IMR-90 (cell line): ENCODE measurements at regions not wholly inside any gene's neighbourhood (a gene's known extent, or its start where the extent isn't known, plus 50 kb on each side); places are given as distances from the start of the nearest gene placed in this dataset.

Experiments
- ATAC-seq: fragments of 200-7000 bp; cut with Tn5 transposase; 2 replicates; pipeline ENCODE4 v1.9.1; 2020; ENCODE audit warnings: low read depth, mild to moderate bottlenecking, moderate library complexity
- BruUV-seq: library from RNA; stranded (reverse); fragments of 400-500 nt; replicated peaks from 2 replicates; lab custom pipeline; 2021; lab: Mats Ljungman, UMichigan
- CTCF ChIA-PET: fragments of 300-600 bp; formaldehyde crosslinking; extraction: SDS; loops from one replicate; lab custom pipeline; 2021; ENCODE audit warnings: antibody characterized with exemption; lab: Yijun Ruan, JAX
- POLR2A ChIA-PET: fragments of 300-600 bp; sonication (Branson Sonifier 250); formaldehyde crosslinking; loops from one replicate; lab custom pipeline; 2022; ENCODE audit warnings: antibody characterized with exemption; ENCODE audit not compliant: unreplicated experiment; lab: Charles Lee
- DNase-seq: peaks from one replicate; pipeline ENCODE4 v3.0.0; 2013
- H2AFZ ChIP-seq: replicated peaks from 2 replicates; pipeline ENCODE3; 2013; ENCODE audit warnings: low read length, mild to moderate bottlenecking; ENCODE audit not compliant: poor library complexity
- H2AK5ac ChIP-seq: 2 replicates; pipeline ENCODE4 v1.6.1; 2013; ENCODE audit warnings: low read depth, low read length, inconsistent platforms
- H2AK9ac ChIP-seq: replicated peaks from 2 replicates; pipeline ENCODE3; 2013; ENCODE audit warnings: mild to moderate bottlenecking, low read depth, low read length, moderate library complexity; ENCODE audit not compliant: poor library complexity
- H2BK120ac ChIP-seq: 2 replicates; pipeline ENCODE4 v1.6.1; 2013; ENCODE audit warnings: low read depth, low read length, inconsistent platforms
- H2BK15ac ChIP-seq: 3 replicates; pipeline ENCODE4 v1.6.1; 2013; ENCODE audit warnings: low read depth, low read length, inconsistent platforms
- H2BK20ac ChIP-seq: 2 replicates; pipeline ENCODE4 v1.6.1; 2013; ENCODE audit warnings: low read depth, mild to moderate bottlenecking, inconsistent platforms, low read length, moderate library complexity
- H2BK5ac ChIP-seq: 2 replicates; pipeline ENCODE4 v1.6.1; 2013; ENCODE audit warnings: mild to moderate bottlenecking, low read depth, low read length, inconsistent platforms; ENCODE audit not compliant: poor library complexity, severe bottlenecking
- H3K14ac ChIP-seq: replicated peaks from 2 replicates; pipeline ENCODE4 v1.6.1; 2013; ENCODE audit warnings: low read depth, low read length, inconsistent platforms
- H3K18ac ChIP-seq: 2 replicates; pipeline ENCODE4 v1.6.1; 2013; ENCODE audit warnings: low read depth, low read length, control low read depth
- H3K23ac ChIP-seq: 2 replicates; pipeline ENCODE4 v1.6.1; 2013; ENCODE audit warnings: low read depth, low read length, inconsistent platforms
- H3K27ac ChIP-seq: 2 replicates; pipeline ENCODE4 v1.5.1; 2013; ENCODE audit warnings: mild to moderate bottlenecking, control low read depth, low read length; ENCODE audit not compliant: insufficient read depth
- H3K27me3 ChIP-seq: 2 replicates; pipeline ENCODE4 v1.6.1; 2013; ENCODE audit warnings: low read length; ENCODE audit not compliant: control insufficient read depth, insufficient read depth
- H3K36me3 ChIP-seq: 2 replicates; pipeline ENCODE4 v1.6.1; 2013; ENCODE audit warnings: low read length, mixed read lengths; ENCODE audit not compliant: control insufficient read depth, insufficient read depth
- H3K4ac ChIP-seq: 2 replicates; pipeline ENCODE4 v1.6.1; 2013; ENCODE audit warnings: low read depth, low read length, inconsistent platforms
- H3K4me1 ChIP-seq: 2 replicates; pipeline ENCODE4 v1.6.1; 2013; ENCODE audit warnings: low read length, mixed read lengths; ENCODE audit not compliant: control insufficient read depth, insufficient read depth
- H3K4me2 ChIP-seq: 2 replicates; pipeline ENCODE4 v1.6.1; 2013; ENCODE audit warnings: low read depth, mild to moderate bottlenecking, control low read depth, low read length, moderate library complexity
- H3K4me3 ChIP-seq: 2 replicates; pipeline ENCODE4 v1.5.1; 2013; ENCODE audit warnings: low read depth, mild to moderate bottlenecking, control low read depth, low read length, moderate library complexity; ENCODE audit not compliant: insufficient read depth
- H3K56ac ChIP-seq: 2 replicates; pipeline ENCODE4 v1.6.1; 2013; ENCODE audit warnings: low read length, inconsistent platforms; ENCODE audit not compliant: insufficient read depth; ENCODE audit errors: extremely low read depth
- H3K79me1 ChIP-seq, 2 experiments: 2 replicates each; pipeline ENCODE4 v1.6.1; 2013; ENCODE audit warnings: low read length in 2 of 2, inconsistent platforms in 1 of 2, low read depth in 1 of 2
- H3K9ac ChIP-seq: 2 replicates; pipeline ENCODE4 v1.6.1; 2013; ENCODE audit warnings: low read depth, low read length, control low read depth
- H3K9me1 ChIP-seq: 2 replicates; pipeline ENCODE4 v1.6.1; 2013; ENCODE audit warnings: low read length, inconsistent platforms; ENCODE audit not compliant: insufficient read depth
- H3K9me3 ChIP-seq: 2 replicates; pipeline ENCODE4 v1.6.1; 2013; ENCODE audit warnings: low read length; ENCODE audit not compliant: control insufficient read depth, insufficient read depth
- H4K20me1 ChIP-seq: 2 replicates; pipeline ENCODE4 v1.6.1; 2013; ENCODE audit warnings: low read length, inconsistent platforms; ENCODE audit not compliant: insufficient read depth
- H4K5ac ChIP-seq: 2 replicates; pipeline ENCODE4 v1.6.1; 2013; ENCODE audit warnings: mild to moderate bottlenecking, low read depth, low read length, control low read depth
- H4K8ac ChIP-seq, 2 experiments: 2 replicates each; pipeline ENCODE4 v1.6.1; 2013; ENCODE audit warnings: low read depth in 2 of 2, low read length in 2 of 2, control low read depth in 1 of 2, inconsistent platforms in 1 of 2
- H4K91ac ChIP-seq: 2 replicates; pipeline ENCODE4 v1.6.1; 2013; ENCODE audit warnings: low read depth, low read length, inconsistent platforms; ENCODE audit not compliant: insufficient read depth
- CEBPB ChIP-seq: IDR thresholded peaks from 2 replicates; pipeline ENCODE4 v1.6.1; 2012; ENCODE audit warnings: low read depth, low read length, improper control_type of control experiment
- CHD1 ChIP-seq: IDR thresholded peaks from 2 replicates; pipeline ENCODE4 v1.6.1; 2012; ENCODE audit warnings: low read depth, low read length, improper control_type of control experiment
- CTCF ChIP-seq: conservative IDR thresholded peaks from 2 replicates; pipeline ENCODE4 v1.5.1; 2012; ENCODE audit warnings: mild to moderate bottlenecking, low read depth, low read length, improper control_type of control experiment
- ELK1 ChIP-seq: fragments of 150-350 bp; IDR thresholded peaks from 2 replicates; pipeline ENCODE4 v1.6.1; 2016; ENCODE audit warnings: low read depth, mild to moderate bottlenecking, low read length, moderate library complexity, borderline replicate concordance
- MXI1 ChIP-seq: IDR thresholded peaks from 2 replicates; pipeline ENCODE4 v1.6.1; 2012; ENCODE audit warnings: low read depth, mild to moderate bottlenecking, low read length, moderate library complexity, borderline replicate concordance
- NFE2L2 ChIP-seq: fragments of 150-350 bp; IDR thresholded peaks from 2 replicates; pipeline ENCODE4 v1.6.1; 2016; ENCODE audit warnings: low read depth, mild to moderate bottlenecking, low read length
- RCOR1 ChIP-seq: IDR thresholded peaks from 2 replicates; pipeline ENCODE4 v1.6.1; 2012; ENCODE audit warnings: mild to moderate bottlenecking, low read length, improper control_type of control experiment; ENCODE audit not compliant: insufficient replicate concordance
- USF2 ChIP-seq: fragments of 150-350 bp; IDR thresholded peaks from 2 replicates; pipeline ENCODE4 v1.6.1; 2017; ENCODE audit warnings: mild to moderate bottlenecking, antibody characterized with exemption, low read length, low read depth
- WGBS, 2 experiments: methylation state at CpG; one replicate each; pipeline versions ENCODE4 v1.1.5 to v1.1.7; 2013; ENCODE audit warnings: missing lambda C conversion rate in 2 of 2; ENCODE audit not compliant: insufficient read length in 1 of 2; ENCODE audit errors: extremely low coverage in 2 of 2; 5-methylcytosine and 5-hydroxymethylcytosine counted together
- dilution Hi-C: fragments of 300-500 bp; cut with HindIII; formaldehyde crosslinking; loops from one replicate; pipeline ENCODE4 v1.14.3; 2018; ENCODE audit warnings: low sequenced_read_pairs; ENCODE audit not compliant: unreplicated experiment
- in situ Hi-C: fragments of 300-500 bp; cut with MboI; formaldehyde crosslinking; loops from 3 replicates; pipeline ENCODE4 v1.14.3; 2019; ENCODE audit warnings: low sequenced_read_pairs, inconsistent platforms, mixed read lengths
- intact Hi-C: fragments of 100-400 bp; cut with micrococcal nuclease; formaldehyde crosslinking; loops from 2 replicates; pipeline ENCODE4 v1.10.0; 2022

GRCh38 chr2:120682654-120683053 is 53.0 kb upstream of the GLI2 start:
- ATAC-seq (no peak), DNase-seq (no peak)
- H3K9ac ChIP-seq: no peak overlapping the region
- H3K4me2 ChIP-seq: no peak overlapping the region
- BruUV-seq: no TSS peak
- H3K36me3 ChIP-seq: no peaks in the 10 kb centered on the region
- H4K8ac ChIP-seq: no peak overlapping the region
- no peak overlapping the region for H3K56ac ChIP-seq
- H4K5ac ChIP-seq: no peak overlapping the region
- ChIA-PET CTCF (interaction anchor here (0.7 to 3.6 kb wide), 2 partner anchors 339 to 1120 kb away, joined by 3 to 34 read pairs; no protein-coding TSS in a partner anchor), POLR2A (no interaction called here)
- no peak overlapping the region for H2BK5ac ChIP-seq
- H3K9me3 ChIP-seq: peaks cover 3% of the 10 kb centered on the region; the same call in 1 of the 2 replicates
- H3K14ac ChIP-seq: no peak overlapping the region
- no peak overlapping the region for H3K4ac ChIP-seq
- dilution Hi-C loops: no loop called here
- no peak overlapping the region for H2AFZ ChIP-seq
- H3K4me3 ChIP-seq: no peak overlapping the region
- H2BK15ac ChIP-seq: no peak overlapping the region
- intact Hi-C loops: loop anchor here (5.0 kb wide), 2 partner anchors 575 to 1040 kb away; no protein-coding TSS in a partner anchor
- H4K91ac ChIP-seq: no peak overlapping the region
- H3K4me1 ChIP-seq: peaks cover 19% of the 10 kb centered on the region
- no peak for TF ChIP-seq CEBPB
- TF ChIP-seq ELK1: no peak
- TF ChIP-seq CHD1: no peak
- TF ChIP-seq NFE2L2: no peak
- TF ChIP-seq MXI1: no peak
- no peak for TF ChIP-seq CTCF
- TF ChIP-seq USF2: no peak
- TF ChIP-seq RCOR1: no peak
- no peak overlapping the region for H3K18ac ChIP-seq
- no peak overlapping the region for H3K23ac ChIP-seq
- peaks cover 3% of the 10 kb centered on the region; the same call in 1 of the 2 replicates for H3K9me1 ChIP-seq
- H3K27me3 ChIP-seq: peaks cover 3% of the 10 kb centered on the region; the same call in 1 of the 2 replicates
- no peak overlapping the region for H2BK120ac ChIP-seq
- H2AK9ac ChIP-seq: no peak overlapping the region
- WGBS, 2 experiments: 72% methylated on average over 9 of the region's 12 CpGs; no CpG with 5 or more reads in 1 of the 2 experiments
- in situ Hi-C loops: loop anchor here (25.0 kb wide), 2 partner anchors 680 to 945 kb away; no protein-coding TSS in a partner anchor
- H2BK20ac ChIP-seq: no peak overlapping the region
- H4K20me1 ChIP-seq: no peaks in the 10 kb centered on the region
- no peak overlapping the region for H2AK5ac ChIP-seq
- H3K27ac ChIP-seq: no peak overlapping the region
- H3K79me1 ChIP-seq: no peaks in the 10 kb centered on the region
